T-helper 2 cell treated with Interferon-gamma antibody and Interleukin-4, amounts not matched to agents 100 ng/mL and 5 ng/mL, for 36 hours (primary cell): ENCODE measurements at regions not wholly inside any gene's neighbourhood (a gene's known extent, or its start where the extent isn't known, plus 50 kb on each side); places are given as distances from the start of the nearest gene placed in this dataset.
"Not testable (repeated sequence)": the region's sequence is repeated elsewhere in the genome, so short reads cannot be mapped to it uniquely, and the experiment has no call there.

ENCODE experiments used
- intact Hi-C: fragments of 100-400 bp; cut with micrococcal nuclease; formaldehyde crosslinking; loops from one replicate; pipeline ENCODE4 v1.15.1; 2023

- intact Hi-C loops = no loop called here
Observed at GRCh38 chr21:15423676-15424445, 305.9 kb upstream of the USP25 start.

- intact Hi-C loops = no loop called here
Observed at GRCh38 chr21:15425049-15425448, 304.7 kb upstream of the USP25 start.

- intact Hi-C loops = no loop called here
Observed at GRCh38 chr21:15430023-15430422, 299.8 kb upstream of the USP25 start.

GRCh38 chr21:15430577-15430976 lies 299.2 kb upstream of the USP25 start:
- intact Hi-C loops = no loop called here

GRCh38 chr21:15431053-15431452 lies 298.7 kb upstream of the USP25 start:
- intact Hi-C loops = no loop called here

- intact Hi-C loops = no loop called here
Observed at GRCh38 chr21:15433091-15433490, 296.7 kb upstream of the USP25 start.

- intact Hi-C loops = no loop called here
Observed at GRCh38 chr21:15434163-15434905, 295.4 kb upstream of the USP25 start.

- intact Hi-C loops = no loop called here
Observed at GRCh38 chr21:15436031-15436430, 293.8 kb upstream of the USP25 start.

- intact Hi-C loops = no loop called here
Observed at GRCh38 chr21:15437883-15438282, 291.9 kb upstream of the USP25 start.

- intact Hi-C loops = no loop called here
Observed at GRCh38 chr21:15439726-15440125, 290.1 kb upstream of the USP25 start.

- intact Hi-C loops = no loop called here
Observed at GRCh38 chr21:15441060-15441493, 288.7 kb upstream of the USP25 start.

- intact Hi-C loops = no loop called here
Observed at GRCh38 chr21:15441992-15442391, 287.8 kb upstream of the USP25 start.

GRCh38 chr21:15442743-15443469 lies 286.9 kb upstream of the USP25 start:
- intact Hi-C loops = no loop called here

- intact Hi-C loops = no loop called here
Observed at GRCh38 chr21:15443740-15444117, 286.1 kb upstream of the USP25 start.

GRCh38 chr21:15444118-15444960 lies 285.4 kb upstream of the USP25 start:
- intact Hi-C loops = no loop called here

- intact Hi-C loops = no loop called here
Observed at GRCh38 chr21:15445327-15445726, 284.5 kb upstream of the USP25 start.

- intact Hi-C loops = no loop called here
Observed at GRCh38 chr21:15446223-15446622, 283.6 kb upstream of the USP25 start.

GRCh38 chr21:15449556-15449955 lies 280.2 kb upstream of the USP25 start:
- intact Hi-C loops = loop anchor here (1.0 kb wide), 1 partner anchor 32 kb away; no protein-coding TSS in a partner anchor

GRCh38 chr21:15453261-15453660 lies 276.5 kb upstream of the USP25 start:
- intact Hi-C loops = no loop called here

GRCh38 chr21:15453785-15454184 lies 276.0 kb upstream of the USP25 start:
- intact Hi-C loops = not testable (repeated sequence)

- intact Hi-C loops = not testable (repeated sequence)
Observed at GRCh38 chr21:15454931-15455330, 274.9 kb upstream of the USP25 start.
